ENCODE measurements at regions not wholly inside any gene's neighbourhood (a gene's known extent, or its start where the extent isn't known, plus 50 kb on each side); places are given as distances from the start of the nearest gene placed in this dataset.

GRCh38 chr10:52378124-52378523 lies 64.0 kb downstream of the DKK1 start:
- ATAC-seq (no peak), DNase-seq (no peak)
- no peaks in the 10 kb centered on the region for H3F3A ChIP-seq (ENCODE audit: low read length, unreplicated experiment)
- H3K9me2 ChIP-seq (replicated peaks; ENCODE audit: low read length), result no peaks in the 10 kb centered on the region
- ChIA-PET POLR2A (ENCODE audit: unreplicated experiment) (no interaction called here), CTCF (interaction anchor here (0.6 kb wide), 1 partner anchor 656 kb away, joined by 3 read pairs; no protein-coding TSS in a partner anchor)
- no peak overlapping the region for H3K4me3 ChIP-seq (ENCODE audit: low read length)
- no peaks in the 10 kb centered on the region for H3K27me3 ChIP-seq (ENCODE audit: low read length)
- H4K20me1 ChIP-seq (ENCODE audit: low read length), result no peaks in the 10 kb centered on the region
- BruUV-seq (replicated peaks), result no TSS peak
- intact Hi-C loops (cut with micrococcal nuclease), result no loop called here
- no peaks in the 10 kb centered on the region for H3K79me2 ChIP-seq (ENCODE audit: low read length)
- H3K36me3 ChIP-seq (ENCODE audit: low read depth, low read length), result no peaks in the 10 kb centered on the region
- peaks cover 10% of the 10 kb centered on the region for H3K4me1 ChIP-seq (ENCODE audit: insufficient read depth, low read length)
- H3K4me2 ChIP-seq (ENCODE audit: low read length), result no peak overlapping the region
- no peak overlapping the region for H3K27ac ChIP-seq (ENCODE audit: low read length)
- peak overlapping the region; percentile 2; the same call in 1 of the 2 replicates for H2AFZ ChIP-seq (ENCODE audit: low read length)
- TF ChIP-seq, protein P1, sequence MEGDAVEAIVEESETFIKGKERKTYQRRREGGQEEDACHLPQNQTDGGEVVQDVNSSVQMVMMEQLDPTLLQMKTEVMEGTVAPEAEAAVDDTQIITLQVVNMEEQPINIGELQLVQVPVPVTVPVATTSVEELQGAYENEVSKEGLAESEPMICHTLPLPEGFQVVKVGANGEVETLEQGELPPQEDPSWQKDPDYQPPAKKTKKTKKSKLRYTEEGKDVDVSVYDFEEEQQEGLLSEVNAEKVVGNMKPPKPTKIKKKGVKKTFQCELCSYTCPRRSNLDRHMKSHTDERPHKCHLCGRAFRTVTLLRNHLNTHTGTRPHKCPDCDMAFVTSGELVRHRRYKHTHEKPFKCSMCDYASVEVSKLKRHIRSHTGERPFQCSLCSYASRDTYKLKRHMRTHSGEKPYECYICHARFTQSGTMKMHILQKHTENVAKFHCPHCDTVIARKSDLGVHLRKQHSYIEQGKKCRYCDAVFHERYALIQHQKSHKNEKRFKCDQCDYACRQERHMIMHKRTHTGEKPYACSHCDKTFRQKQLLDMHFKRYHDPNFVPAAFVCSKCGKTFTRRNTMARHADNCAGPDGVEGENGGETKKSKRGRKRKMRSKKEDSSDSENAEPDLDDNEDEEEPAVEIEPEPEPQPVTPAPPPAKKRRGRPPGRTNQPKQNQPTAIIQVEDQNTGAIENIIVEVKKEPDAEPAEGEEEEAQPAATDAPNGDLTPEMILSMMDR (conservative IDR thresholded peaks at IDR 0.05; ENCODE audit: low read depth, low read length), result no peak
- TF ChIP-seq EZH2phosphoT487 (IDR thresholded peaks at IDR 0.05; ENCODE audit: borderline replicate concordance, low read length) (no peak), EZH2 (IDR thresholded peaks at IDR 0.05; ENCODE audit: low read length, unreplicated experiment) (no peak)
- no peaks in the 10 kb centered on the region for H3K9me3 ChIP-seq (ENCODE audit: low read length)
- H3K9ac ChIP-seq (ENCODE audit: low read length), result no peak overlapping the region

- H4K20me1 ChIP-seq (ENCODE audit: low read length), result no peaks in the 10 kb centered on the region
- no peaks in the 10 kb centered on the region for H3K9me2 ChIP-seq (replicated peaks; ENCODE audit: low read length)
- peak; percentile 62 for DNase-seq
- ChIA-PET CTCF (interaction anchor here (0.6 kb wide), 1 partner anchor 62 kb away, joined by 5 read pairs; no protein-coding TSS in a partner anchor), POLR2A (ENCODE audit: unreplicated experiment) (no interaction called here)
- no peak overlapping the region for H3K4me3 ChIP-seq (ENCODE audit: low read length)
- intact Hi-C loops (cut with micrococcal nuclease), result loop anchor here (1.0 kb wide), 1 partner anchor 60 kb away; no protein-coding TSS in a partner anchor
- BruUV-seq (replicated peaks), result no TSS peak
- H3K4me1 ChIP-seq (ENCODE audit: insufficient read depth, low read length), result peaks cover 6% of the 10 kb centered on the region
- no peaks in the 10 kb centered on the region for H3F3A ChIP-seq (ENCODE audit: low read length, unreplicated experiment)
- no peaks in the 10 kb centered on the region for H3K27me3 ChIP-seq (ENCODE audit: low read length)
- TF ChIP-seq EZH2 (IDR thresholded peaks at IDR 0.05; ENCODE audit: low read length, unreplicated experiment) (no peak), EZH2phosphoT487 (IDR thresholded peaks at IDR 0.05; ENCODE audit: borderline replicate concordance, low read length) (no peak)
- TF ChIP-seq, protein P1 (conservative IDR thresholded peaks at IDR 0.05; ENCODE audit: low read depth, low read length), result no peak
- H3K36me3 ChIP-seq (ENCODE audit: low read depth, low read length), result no peaks in the 10 kb centered on the region
- H3K9ac ChIP-seq (ENCODE audit: low read length), result no peak overlapping the region
- H2AFZ ChIP-seq (ENCODE audit: low read length), result peak overlapping the region; percentile 42
- H3K79me2 ChIP-seq (ENCODE audit: low read length), result no peaks in the 10 kb centered on the region
- H3K27ac ChIP-seq (ENCODE audit: low read length), result no peak overlapping the region
- H3K4me2 ChIP-seq (ENCODE audit: low read length), result peak overlapping the region; percentile 2; the same call in 1 of the 2 replicates
- H3K9me3 ChIP-seq (ENCODE audit: low read length), result no peaks in the 10 kb centered on the region
- ATAC-seq, result peak; percentile 67
Measured at GRCh38 chr10:52379287-52379686, 65.2 kb downstream of the DKK1 start.

DNA sequence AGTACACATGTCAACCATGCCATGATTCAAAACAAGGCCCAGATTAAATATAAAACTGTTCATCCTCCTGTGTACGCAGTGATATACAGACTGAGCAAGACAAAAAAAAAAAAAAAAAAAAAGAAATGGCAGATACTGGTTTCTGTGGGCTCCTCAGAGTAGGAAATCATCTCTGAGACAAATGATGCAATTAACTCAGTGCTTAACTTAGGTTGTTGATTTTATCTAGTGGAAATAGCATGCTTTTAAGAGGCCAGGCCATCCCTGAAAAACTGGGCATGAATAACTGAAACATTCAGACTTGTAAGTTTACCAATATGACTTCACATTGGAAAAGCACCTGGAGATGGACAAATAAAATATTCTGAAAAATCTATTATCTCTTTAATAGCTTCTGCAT lies 69.0 kb downstream of the DKK1 start:
- peaks cover 14% of the 10 kb centered on the region for H3K4me1 ChIP-seq (ENCODE audit: insufficient read depth, low read length)
- H3K9ac ChIP-seq (ENCODE audit: low read length), result no peak overlapping the region
- H3K9me2 ChIP-seq (replicated peaks; ENCODE audit: low read length), result no peaks in the 10 kb centered on the region
- DNase-seq (no peak), ATAC-seq (no peak)
- H3K9me3 ChIP-seq (ENCODE audit: low read length), result no peaks in the 10 kb centered on the region
- CTCF ChIA-PET, result no interaction called here
- TF ChIP-seq EZH2 (IDR thresholded peaks at IDR 0.05; ENCODE audit: low read length, unreplicated experiment) (no peak), EZH2phosphoT487 (IDR thresholded peaks at IDR 0.05; ENCODE audit: borderline replicate concordance, low read length) (no peak)
- no peak overlapping the region for H3K4me3 ChIP-seq (ENCODE audit: low read length)
- intact Hi-C loops (cut with micrococcal nuclease), result no loop called here
- no peaks in the 10 kb centered on the region for H3K36me3 ChIP-seq (ENCODE audit: low read depth, low read length)
- no peaks in the 10 kb centered on the region for H4K20me1 ChIP-seq (ENCODE audit: low read length)
- no peaks in the 10 kb centered on the region for H3K79me2 ChIP-seq (ENCODE audit: low read length)
- H3K4me2 ChIP-seq (ENCODE audit: low read length), result no peak overlapping the region
- H3K27me3 ChIP-seq (ENCODE audit: low read length), result no peaks in the 10 kb centered on the region
- no TSS peak for BruUV-seq (replicated peaks)
- no peak overlapping the region for H3K27ac ChIP-seq (ENCODE audit: low read length)
- POLR2A ChIA-PET (ENCODE audit: unreplicated experiment), result interaction anchor here (0.6 kb wide), 1 partner anchor 109 kb away, joined by 4 read pairs; no protein-coding TSS in a partner anchor
- H3F3A ChIP-seq (ENCODE audit: low read length, unreplicated experiment), result no peaks in the 10 kb centered on the region
- no peak overlapping the region for H2AFZ ChIP-seq (ENCODE audit: low read length)
